Tibial nerve (tissue), 3 donors: ENCODE measurements at regions not wholly inside any gene's neighbourhood (a gene's known extent, or its start where the extent isn't known, plus 50 kb on each side); places are given as distances from the start of the nearest gene placed in this dataset.

ENCODE experiments used
- CTCF ChIP-seq, 5 experiments: fragments of 200-600 bp in 3 of 5; fragments of 450-650 bp in 2 of 5; sonication (generic) in 3 of 5; IDR thresholded peaks; one replicate each; pipeline ENCODE4 v1.5.1; 2016 to 2019; ENCODE audit warnings: antibody characterized with exemption in 5 of 5, mild to moderate bottlenecking in 3 of 5, moderate library complexity in 2 of 5
- POLR2A ChIP-seq, 2 donors: fragments of 450-650 bp; IDR thresholded peaks; one replicate each; pipeline ENCODE4 v1.6.1; 2017; ENCODE audit warnings: antibody characterized with exemption in 2 of 2, mild to moderate bottlenecking in 2 of 2, moderate library complexity in 2 of 2

- TF ChIP-seq CTCF (IDR thresholded peaks at IDR 0.05) (no peak), POLR2A (IDR thresholded peaks at IDR 0.05) (no peak)
These were observed 217.8 kb upstream of the SOX9 start for GRCh38 chr17:71902894-71903506.
